ENCODE measurements at regions not wholly inside any gene's neighbourhood (a gene's known extent, or its start where the extent isn't known, plus 50 kb on each side); places are given as distances from the start of the nearest gene placed in this dataset.

DNA sequence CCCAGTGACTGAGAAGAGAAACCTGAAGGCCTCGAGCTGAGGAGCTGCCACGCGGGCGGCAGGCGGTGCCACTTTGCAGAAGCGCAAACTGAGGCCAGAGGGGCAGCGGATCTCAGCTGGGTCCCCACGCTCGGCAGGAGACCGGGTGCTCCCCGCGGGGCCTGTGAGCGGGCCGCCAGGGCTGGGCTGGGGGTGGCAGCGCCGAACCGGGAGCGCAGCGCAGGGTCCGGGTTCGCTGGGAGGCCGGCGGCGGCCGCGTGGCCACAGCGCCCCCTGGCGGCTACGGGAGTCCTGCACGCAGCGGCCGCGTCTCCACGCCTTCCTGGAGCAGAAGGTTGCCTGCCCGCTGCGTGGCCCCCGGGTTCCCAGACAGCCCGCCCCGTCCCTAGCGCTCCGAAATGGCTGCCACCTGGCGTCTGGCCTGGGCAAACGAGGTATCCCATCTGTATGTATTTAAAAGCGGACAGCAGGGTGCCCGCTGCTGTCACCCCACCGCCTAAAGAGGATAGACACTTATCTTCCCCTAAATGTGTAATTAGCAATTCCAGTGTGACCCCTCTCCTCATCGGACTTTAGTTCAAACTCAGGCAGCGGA is 96.1 kb upstream of the CDH5 start:
- peak; percentile 88 for TF ChIP-seq CTCF (CRISPR knock-in tag; IDR thresholded peaks at IDR 0.05)
- no peak for TF ChIP-seq NFE2 (CRISPR knock-in tag; IDR thresholded peaks at IDR 0.05)
- TF ChIP-seq SETDB1 (CRISPR knock-in tag; IDR thresholded peaks at IDR 0.05; ENCODE audit: borderline replicate concordance), result no peak
- no peak for TF ChIP-seq ESRRA (CRISPR knock-in tag; IDR thresholded peaks at IDR 0.05; ENCODE audit: low read depth)
- TF ChIP-seq, protein P1, sequence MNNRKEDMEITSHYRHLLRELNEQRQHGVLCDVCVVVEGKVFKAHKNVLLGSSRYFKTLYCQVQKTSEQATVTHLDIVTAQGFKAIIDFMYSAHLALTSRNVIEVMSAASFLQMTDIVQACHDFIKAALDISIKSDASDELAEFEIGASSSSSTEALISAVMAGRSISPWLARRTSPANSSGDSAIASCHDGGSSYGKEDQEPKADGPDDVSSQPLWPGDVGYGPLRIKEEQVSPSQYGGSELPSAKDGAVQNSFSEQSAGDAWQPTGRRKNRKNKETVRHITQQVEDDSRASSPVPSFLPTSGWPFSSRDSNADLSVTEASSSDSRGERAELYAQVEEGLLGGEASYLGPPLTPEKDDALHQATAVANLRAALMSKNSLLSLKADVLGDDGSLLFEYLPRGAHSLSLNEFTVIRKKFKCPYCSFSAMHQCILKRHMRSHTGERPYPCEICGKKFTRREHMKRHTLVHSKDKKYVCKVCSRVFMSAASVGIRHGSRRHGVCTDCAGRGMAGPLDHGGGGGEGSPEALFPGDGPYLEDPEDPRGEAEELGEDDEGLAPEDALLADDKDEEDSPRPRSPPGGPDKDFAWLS (CRISPR knock-in tag; IDR thresholded peaks at IDR 0.05; ENCODE audit: borderline replicate concordance), result no peak
- TF ChIP-seq ZNF263 (CRISPR knock-in tag; IDR thresholded peaks at IDR 0.05), result peak; percentile 54; the same call in 1 of the 2 replicates
- TF ChIP-seq TP53 (CRISPR knock-in tag; conservative IDR thresholded peaks at IDR 0.05), result no peak
- TF ChIP-seq MXD4 (CRISPR knock-in tag; IDR thresholded peaks at IDR 0.05), result 0 out of 2 replicates have a peak, but pooled peaks have one; percentile 31
- TF ChIP-seq SMC3 (IDR thresholded peaks at IDR 0.05; ENCODE audit: low read length), result no peak; the same call in 1 of the 2 replicates
- TF ChIP-seq MAFK (conservative IDR thresholded peaks at IDR 0.05 in 1 of 2, IDR thresholded peaks at IDR 0.05 in 1 of 2; ENCODE audit: low read length in 2 of 2), result no peak
- TF ChIP-seq RFX5 (IDR thresholded peaks at IDR 0.05; ENCODE audit: low read depth, low read length), result no peak
- TF ChIP-seq ELF4 (CRISPR knock-in tag; IDR thresholded peaks at IDR 0.05; ENCODE audit: borderline replicate concordance), result no peak
- no peak for TF ChIP-seq POLR2A (IDR thresholded peaks at IDR 0.05; ENCODE audit: insufficient read depth in 1 of 2, low read depth in 2 of 2, low read length in 2 of 2)
- TF ChIP-seq POLR2AphosphoS5 (IDR thresholded peaks at IDR 0.05; ENCODE audit: low read depth, low read length), result no peak
